ENCODE measurements at regions not wholly inside any gene's neighbourhood (a gene's known extent, or its start where the extent isn't known, plus 50 kb on each side); places are given as distances from the start of the nearest gene placed in this dataset.

- no peak for TF ChIP-seq CTCF (conservative IDR thresholded peaks at IDR 0.05; ENCODE audit: low read depth, low read length)
- TF ChIP-seq EZH2 (IDR thresholded peaks at IDR 0.05; ENCODE audit: low read length, unreplicated experiment), result no peak
Observed at GRCh38 chr7:91416155-91416865, 152.1 kb downstream of the FZD1 start.
